ENCODE measurements at regions not wholly inside any gene's neighbourhood (a gene's known extent, or its start where the extent isn't known, plus 50 kb on each side); places are given as distances from the start of the nearest gene placed in this dataset.

- Histone ChIP-seq H3K27ac (no peak overlapping the region), H3K9me3 (no peaks in the 10 kb centered on the region), H3K27me3 (no peaks in the 10 kb centered on the region), H3K4me1 (no peaks in the 10 kb centered on the region), H3K36me3 (no peaks in the 10 kb centered on the region), H3K4me3 (no peak overlapping the region)
- ATAC-seq (ENCODE audit: low FRiP score in 2 of 2) = no peak
- no peak for DNase-seq
- TF ChIP-seq EP300 (IDR thresholded peaks at IDR 0.05) = no peak
- 86 to 87% methylated on average over 2 of the region's 2 CpGs for WGBS, 2 donors
Observed at GRCh38 chr4:32061916-32062315, 1341.7 kb downstream of the PCDH7 start.

GRCh38 chr4:32073542-32073941 lies 1353.4 kb downstream of the PCDH7 start:
- no peaks in the 10 kb centered on the region for H3K27me3 ChIP-seq

GRCh38 chr4:32087211-32087610 lies 1367.0 kb downstream of the PCDH7 start:
- 67 to 77% methylated on average over 2 of the region's 2 CpGs for WGBS, 2 donors
- no peak overlapping the region for H3K4me3 ChIP-seq
- no peaks in the 10 kb centered on the region for H3K4me1 ChIP-seq
- no peaks in the 10 kb centered on the region for H3K27me3 ChIP-seq
- DNase-seq (no peak), ATAC-seq (ENCODE audit: low FRiP score in 2 of 2) (no peak)
- no peaks in the 10 kb centered on the region for H3K36me3 ChIP-seq
- no peak overlapping the region for H3K27ac ChIP-seq
- no peaks in the 10 kb centered on the region for H3K9me3 ChIP-seq
- TF ChIP-seq EP300 (IDR thresholded peaks at IDR 0.05) = no peak

More at GRCh38 chr4:32073542-32073941, 1353.4 kb downstream of the PCDH7 start:
- Histone ChIP-seq H3K27ac (no peak overlapping the region), H3K36me3 (no peaks in the 10 kb centered on the region), H3K9me3 (no peaks in the 10 kb centered on the region), H3K4me3 (no peak overlapping the region), H3K4me1 (no peaks in the 10 kb centered on the region)
- DNase-seq (no peak), ATAC-seq (ENCODE audit: low FRiP score in 2 of 2) (no peak)
- WGBS, 2 donors = 40 to 50% methylated on average over 2 of the region's 2 CpGs
- TF ChIP-seq POLR2A (IDR thresholded peaks at IDR 0.05) (no peak), POLR2AphosphoS5 (IDR thresholded peaks at IDR 0.05) (no peak), CTCF (IDR thresholded peaks at IDR 0.05) (no peak), EP300 (IDR thresholded peaks at IDR 0.05) (no peak)

- no peak overlapping the region for H3K27ac ChIP-seq
- no peaks in the 10 kb centered on the region for H3K27me3 ChIP-seq
- TF ChIP-seq POLR2A (IDR thresholded peaks at IDR 0.05) (no peak), POLR2AphosphoS5 (IDR thresholded peaks at IDR 0.05) (no peak), EP300 (IDR thresholded peaks at IDR 0.05) (no peak), CTCF (IDR thresholded peaks at IDR 0.05) (no peak)
- no peaks in the 10 kb centered on the region for H3K4me1 ChIP-seq
- peaks cover 0 to 4% (median 0%) of the 10 kb centered on the region in 4 donors for H3K9me3 ChIP-seq
- no peaks in the 10 kb centered on the region for H3K36me3 ChIP-seq
- DNase-seq = no peak
- H3K4me3 ChIP-seq = no peak overlapping the region
- 82 to 90% methylated on average over 2 of the region's 2 CpGs for WGBS, 2 donors
- ATAC-seq (ENCODE audit: low FRiP score in 2 of 2) = no peak
Observed at GRCh38 chr4:32094987-32095386, 1374.8 kb downstream of the PCDH7 start.

GRCh38 chr4:32102896-32103295 lies 1382.7 kb downstream of the PCDH7 start:
- Histone ChIP-seq H3K27me3 (no peaks in the 10 kb centered on the region), H3K4me1 (no peaks in the 10 kb centered on the region), H3K4me3 (no peak overlapping the region), H3K27ac (no peak overlapping the region), H3K36me3 (no peaks in the 10 kb centered on the region), H3K9me3 (no peaks in the 10 kb centered on the region)
- 46 to 50% methylated on average over 1 of the region's 1 CpG for WGBS, 2 donors
- no peak for ATAC-seq (ENCODE audit: low FRiP score in 2 of 2)
- no peak for DNase-seq
- no peak for TF ChIP-seq POLR2A (IDR thresholded peaks at IDR 0.05)
- TF ChIP-seq POLR2AphosphoS5 (IDR thresholded peaks at IDR 0.05) = no peak
- no peak for TF ChIP-seq EP300 (IDR thresholded peaks at IDR 0.05)
- no peak for TF ChIP-seq CTCF (IDR thresholded peaks at IDR 0.05)

- ATAC-seq (ENCODE audit: low FRiP score in 2 of 2) (no peak), DNase-seq (no peak)
- Histone ChIP-seq H3K36me3 (no peaks in the 10 kb centered on the region), H3K27ac (no peak overlapping the region), H3K4me1 (no peaks in the 10 kb centered on the region), H3K9me3 (no peaks in the 10 kb centered on the region), H3K27me3 (no peaks in the 10 kb centered on the region), H3K4me3 (no peak overlapping the region)
- TF ChIP-seq POLR2AphosphoS5 (IDR thresholded peaks at IDR 0.05) (no peak), POLR2A (IDR thresholded peaks at IDR 0.05) (no peak)
- WGBS, 2 donors = 83 to 93% methylated on average over 3 of the region's 3 CpGs
Observed at GRCh38 chr4:32106767-32107166, 1386.6 kb downstream of the PCDH7 start.
